Hepatocyte (in vitro differentiated cells): ENCODE measurements at regions not wholly inside any gene's neighbourhood (a gene's known extent, or its start where the extent isn't known, plus 50 kb on each side); places are given as distances from the start of the nearest gene placed in this dataset.

ENCODE experiments used
- EZH2 ChIP-seq: fragments of 200-600 bp; sonication (generic); IDR thresholded peaks from 2 replicates; pipeline ENCODE4 v1.6.1; 2016; ENCODE audit warnings: antibody characterized with exemption, mild to moderate bottlenecking, borderline replicate concordance
- EZH2phosphoT487 ChIP-seq: fragments of 200-600 bp; sonication (generic); IDR thresholded peaks from one replicate; pipeline ENCODE4 v1.6.1; 2018; ENCODE audit warnings: antibody characterized with exemption, mild to moderate bottlenecking, low read depth, moderate library complexity; ENCODE audit not compliant: unreplicated experiment, severe bottlenecking
- TF ChIP-seq, protein P1 (sequence below): fragments of 200-600 bp; sonication (generic); IDR thresholded peaks from 2 replicates; pipeline ENCODE4 v1.5.1; 2016; ENCODE audit warnings: antibody characterized with exemption, mild to moderate bottlenecking; ENCODE audit not compliant: poor library complexity

DNA sequence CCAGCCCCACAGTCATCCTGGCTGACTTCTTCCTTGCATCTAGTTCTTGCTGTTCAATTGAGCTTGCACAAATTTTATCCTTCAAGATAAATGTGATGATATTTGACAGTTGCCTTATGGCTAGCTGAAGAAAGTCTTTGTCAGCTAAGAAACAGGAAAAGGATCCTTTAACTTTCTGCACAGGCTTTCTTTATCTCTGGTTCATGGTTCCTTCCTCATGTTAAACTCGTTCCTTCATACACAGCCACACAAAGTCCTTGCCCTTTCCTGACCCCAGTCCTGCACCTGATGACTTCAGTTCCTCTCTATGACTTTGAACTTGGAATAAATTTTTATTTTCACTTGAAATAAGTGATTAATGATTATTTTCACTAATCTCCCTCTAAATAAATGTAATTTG, 132.5 kb upstream of the PRSS3 start:
- TF ChIP-seq, protein P1, sequence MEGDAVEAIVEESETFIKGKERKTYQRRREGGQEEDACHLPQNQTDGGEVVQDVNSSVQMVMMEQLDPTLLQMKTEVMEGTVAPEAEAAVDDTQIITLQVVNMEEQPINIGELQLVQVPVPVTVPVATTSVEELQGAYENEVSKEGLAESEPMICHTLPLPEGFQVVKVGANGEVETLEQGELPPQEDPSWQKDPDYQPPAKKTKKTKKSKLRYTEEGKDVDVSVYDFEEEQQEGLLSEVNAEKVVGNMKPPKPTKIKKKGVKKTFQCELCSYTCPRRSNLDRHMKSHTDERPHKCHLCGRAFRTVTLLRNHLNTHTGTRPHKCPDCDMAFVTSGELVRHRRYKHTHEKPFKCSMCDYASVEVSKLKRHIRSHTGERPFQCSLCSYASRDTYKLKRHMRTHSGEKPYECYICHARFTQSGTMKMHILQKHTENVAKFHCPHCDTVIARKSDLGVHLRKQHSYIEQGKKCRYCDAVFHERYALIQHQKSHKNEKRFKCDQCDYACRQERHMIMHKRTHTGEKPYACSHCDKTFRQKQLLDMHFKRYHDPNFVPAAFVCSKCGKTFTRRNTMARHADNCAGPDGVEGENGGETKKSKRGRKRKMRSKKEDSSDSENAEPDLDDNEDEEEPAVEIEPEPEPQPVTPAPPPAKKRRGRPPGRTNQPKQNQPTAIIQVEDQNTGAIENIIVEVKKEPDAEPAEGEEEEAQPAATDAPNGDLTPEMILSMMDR: no peak
- no peak for TF ChIP-seq EZH2phosphoT487
- no peak for TF ChIP-seq EZH2
